Thyroid gland (tissue), 4 donors: ENCODE measurements at regions not wholly inside any gene's neighbourhood (a gene's known extent, or its start where the extent isn't known, plus 50 kb on each side); places are given as distances from the start of the nearest gene placed in this dataset.

Experiments used
- CTCF ChIP-seq, 6 experiments: fragments of 200-600 bp in 3 of 6; fragments of 450-650 bp in 3 of 6; sonication (generic) in 3 of 6; IDR thresholded peaks; one replicate each; pipeline ENCODE4 v1.5.1; 2016 to 2019; ENCODE audit warnings: antibody characterized with exemption in 6 of 6, mild to moderate bottlenecking in 2 of 6, inconsistent platforms in 1 of 6, moderate library complexity in 1 of 6
- POLR2A ChIP-seq, 2 donors: fragments of 450-650 bp; IDR thresholded peaks; one replicate each; pipeline ENCODE4 v1.6.1; 2017; ENCODE audit warnings: antibody characterized with exemption in 2 of 2, mild to moderate bottlenecking in 2 of 2, moderate library complexity in 1 of 2

- TF ChIP-seq CTCF (IDR thresholded peaks at IDR 0.05) = no peak
- TF ChIP-seq POLR2A (IDR thresholded peaks at IDR 0.05) = no peak
Measured at GRCh38 chr13:79646880-79647279, 165.9 kb downstream of the NDFIP2 start.
